LNCaP clone FGC (cell line): ENCODE measurements at regions not wholly inside any gene's neighbourhood (a gene's known extent, or its start where the extent isn't known, plus 50 kb on each side); places are given as distances from the start of the nearest gene placed in this dataset.

Source experiments
- DNase-seq: peaks from one replicate; pipeline ENCODE4 v3.0.0-alpha.2; 2011; ENCODE audit warnings: low read depth
- H3K4me3 ChIP-seq: 2 replicates; pipeline ENCODE4 v1.5.1; 2011; ENCODE audit warnings: mild to moderate bottlenecking, low read depth, low read length, control low read depth
- CTCF ChIP-seq: IDR thresholded peaks from 2 replicates; pipeline ENCODE4 v1.5.1; 2012; ENCODE audit warnings: mild to moderate bottlenecking; ENCODE audit not compliant: control insufficient read depth, insufficient read depth; ENCODE audit errors: extremely low read depth

GRCh38 chr6:1179571-1180459 lies 132.1 kb upstream of the FOXQ1 start:
- DNase-seq: no peak
- H3K4me3 ChIP-seq: no peak overlapping the region
- no peak for TF ChIP-seq CTCF

- DNase-seq: no peak
- no peak for TF ChIP-seq CTCF
Measured at GRCh38 chr6:1178590-1178989, 133.3 kb upstream of the FOXQ1 start.

GRCh38 chr6:1176567-1176966 lies 135.3 kb upstream of the FOXQ1 start:
- DNase-seq: no peak

More at GRCh38 chr6:1178590-1178989, 133.3 kb upstream of the FOXQ1 start:
- no peak overlapping the region for H3K4me3 ChIP-seq

GRCh38 chr6:1175877-1176276 lies 136.0 kb upstream of the FOXQ1 start:
- TF ChIP-seq CTCF: no peak
- H3K4me3 ChIP-seq: no peak overlapping the region
- no peak for DNase-seq

More at GRCh38 chr6:1176567-1176966, 135.3 kb upstream of the FOXQ1 start:
- H3K4me3 ChIP-seq: no peak overlapping the region
- TF ChIP-seq CTCF: no peak

GRCh38 chr6:1170794-1171193 lies 141.1 kb upstream of the FOXQ1 start:
- DNase-seq: no peak
- TF ChIP-seq CTCF: no peak
- no peak overlapping the region for H3K4me3 ChIP-seq

GRCh38 chr6:1164600-1164999 lies 147.3 kb upstream of the FOXQ1 start:
- H3K4me3 ChIP-seq: no peak overlapping the region
- no peak for DNase-seq
- TF ChIP-seq CTCF: no peak

GRCh38 chr6:1163501-1163900 lies 148.4 kb upstream of the FOXQ1 start:
- no peak for TF ChIP-seq CTCF
- H3K4me3 ChIP-seq: no peak overlapping the region
- no peak for DNase-seq
